HUES6 (cell line): ENCODE measurements at regions not wholly inside any gene's neighbourhood (a gene's known extent, or its start where the extent isn't known, plus 50 kb on each side); places are given as distances from the start of the nearest gene placed in this dataset.

Experiments used
- H3K27ac ChIP-seq: 2 replicates; pipeline ENCODE4 v1.7.0; 2013; ENCODE audit warnings: low read depth, mild to moderate bottlenecking, low read length, inconsistent platforms
- H3K27me3 ChIP-seq: 2 replicates; pipeline ENCODE4 v1.6.1; 2013; ENCODE audit warnings: low read length; ENCODE audit not compliant: control insufficient read depth, insufficient read depth
- H3K36me3 ChIP-seq: 2 replicates; pipeline ENCODE4 v1.6.1; 2013; ENCODE audit warnings: low read length; ENCODE audit not compliant: control insufficient read depth, insufficient read depth
- H3K4me1 ChIP-seq: 2 replicates; pipeline ENCODE4 v1.6.1; 2013; ENCODE audit warnings: low read length; ENCODE audit not compliant: control insufficient read depth, insufficient read depth
- H3K4me3 ChIP-seq: 2 replicates; pipeline ENCODE4 v1.5.1; 2013; ENCODE audit warnings: low read depth, low read length
- H3K9ac ChIP-seq: one replicate; pipeline ENCODE4 v1.6.1; 2013; ENCODE audit warnings: mild to moderate bottlenecking, low read length
- H3K9me3 ChIP-seq: 2 replicates; pipeline ENCODE4 v1.6.1; 2013; ENCODE audit warnings: low read depth, low read length; ENCODE audit not compliant: control insufficient read depth, insufficient read depth

DNA sequence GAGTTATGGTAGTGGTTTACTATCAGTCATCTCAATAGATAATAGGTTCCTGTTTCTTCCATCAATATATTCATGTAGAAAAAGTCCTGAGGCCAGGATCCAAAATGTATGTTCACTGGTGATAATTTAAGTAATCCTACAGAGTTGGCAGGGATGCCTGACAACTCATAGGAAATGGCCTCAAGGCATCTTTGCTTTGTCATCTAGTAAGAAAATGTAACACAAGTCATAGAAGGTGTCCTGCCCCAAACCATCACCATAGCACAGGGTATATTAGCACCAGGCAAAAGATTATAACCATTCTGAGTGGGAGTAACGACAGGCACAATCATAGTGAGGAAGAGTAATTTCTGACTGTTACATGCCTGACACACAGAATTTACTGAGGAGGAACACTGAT is 257.0 kb downstream of the TMEM167A start:
- H3K36me3 ChIP-seq = no peaks in the 10 kb centered on the region
- no peaks in the 10 kb centered on the region for H3K9me3 ChIP-seq
- no peaks in the 10 kb centered on the region for H3K27me3 ChIP-seq
- no peak overlapping the region for H3K4me3 ChIP-seq
- H3K4me1 ChIP-seq = peaks cover 16% of the 10 kb centered on the region; the same call in 1 of the 2 replicates
- H3K27ac ChIP-seq = no peak overlapping the region
- no peak overlapping the region for H3K9ac ChIP-seq

DNA sequence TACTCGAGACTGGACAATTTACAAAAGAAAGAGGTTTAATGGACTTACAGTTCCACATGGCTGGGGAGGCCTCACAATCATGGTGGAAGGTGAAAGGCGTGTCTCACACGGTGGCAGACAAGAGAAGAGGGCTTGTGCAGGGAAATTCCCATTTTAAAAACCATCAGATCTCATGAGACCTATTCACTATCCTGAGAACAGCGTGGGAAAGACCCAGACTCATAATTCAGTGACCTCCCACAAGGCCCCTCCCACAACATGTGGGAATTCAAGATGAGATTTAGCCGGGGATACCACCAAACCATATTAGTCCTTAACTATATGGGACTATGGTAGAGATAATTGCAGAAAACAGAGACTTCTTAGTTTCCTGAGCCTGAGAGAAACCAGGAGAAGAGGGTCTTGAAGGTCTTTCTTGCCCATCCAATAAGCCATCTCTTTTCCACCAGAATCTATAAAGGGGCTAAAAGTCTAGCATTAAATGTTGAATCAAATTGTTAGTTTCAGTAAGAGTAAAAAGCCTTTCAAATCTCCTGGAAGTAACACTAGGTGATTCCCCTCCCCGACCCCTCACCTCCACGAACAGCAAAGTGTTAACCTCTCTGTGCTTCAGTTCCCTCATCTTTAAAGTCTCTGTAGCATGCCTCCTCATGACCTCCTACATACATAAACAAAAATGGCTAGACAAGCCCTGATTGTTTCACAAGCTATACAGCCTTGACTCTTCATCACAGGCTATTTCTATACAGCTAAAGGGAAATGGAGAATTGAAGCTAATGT is 259.1 kb downstream of the TMEM167A start:
- H3K27me3 ChIP-seq = no peaks in the 10 kb centered on the region
- H3K4me1 ChIP-seq = peaks cover 18% of the 10 kb centered on the region; the same call in 1 of the 2 replicates

DNA sequence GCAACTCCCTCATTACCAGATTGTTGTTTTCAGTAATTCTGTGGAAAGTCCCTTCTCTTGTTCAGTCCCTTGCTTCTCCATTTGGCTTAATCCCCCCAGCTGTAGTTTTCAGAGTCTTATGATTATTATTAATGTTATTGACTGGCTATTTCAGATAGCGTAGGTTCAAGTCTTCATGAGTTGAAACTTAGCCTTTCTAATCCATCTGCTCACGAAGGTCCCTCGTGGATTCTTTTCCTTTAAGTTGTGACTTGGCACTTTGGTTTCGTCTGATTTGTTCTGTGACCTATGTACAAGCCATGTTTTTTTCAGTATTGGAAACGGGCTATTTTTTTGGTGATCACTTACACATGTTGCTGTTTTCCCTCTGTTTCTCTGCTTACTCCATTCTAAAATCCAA is 260.3 kb downstream of the TMEM167A start:
- H3K27me3 ChIP-seq = no peaks in the 10 kb centered on the region
- H3K4me3 ChIP-seq = no peak overlapping the region
- peaks cover 13% of the 10 kb centered on the region; the same call in 1 of the 2 replicates for H3K4me1 ChIP-seq
- H3K36me3 ChIP-seq = no peaks in the 10 kb centered on the region
- no peak overlapping the region for H3K27ac ChIP-seq
- no peaks in the 10 kb centered on the region for H3K9me3 ChIP-seq
- H3K9ac ChIP-seq = no peak overlapping the region

More for the DNA sequence above, 259.1 kb downstream of the TMEM167A start:
- H3K27ac ChIP-seq = no peak overlapping the region
- H3K9me3 ChIP-seq = no peaks in the 10 kb centered on the region
- no peak overlapping the region for H3K4me3 ChIP-seq
- H3K9ac ChIP-seq = no peak overlapping the region
- no peaks in the 10 kb centered on the region for H3K36me3 ChIP-seq

DNA sequence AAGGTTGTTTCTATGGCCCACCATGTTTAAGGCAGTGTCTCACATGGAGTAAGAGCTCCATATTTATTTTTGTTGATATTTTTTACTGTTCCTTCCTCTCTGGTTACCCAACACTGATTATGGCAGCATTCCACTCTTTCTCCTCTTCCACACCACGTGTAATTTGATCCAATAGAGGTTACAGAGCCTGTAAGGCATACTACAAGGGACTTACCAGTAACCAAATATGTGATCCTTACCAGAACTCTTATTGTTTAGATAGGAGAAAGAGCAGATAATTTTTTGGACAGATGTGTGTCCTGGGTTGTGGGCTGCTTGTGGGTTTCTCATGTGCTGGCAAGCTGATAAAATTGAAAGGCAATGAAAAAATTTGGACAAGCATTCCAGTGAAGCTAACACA is 261.3 kb downstream of the TMEM167A start:
- H3K27ac ChIP-seq = no peak overlapping the region
- H3K36me3 ChIP-seq = no peaks in the 10 kb centered on the region
- peaks cover 4% of the 10 kb centered on the region; the same call in 1 of the 2 replicates for H3K4me1 ChIP-seq
- H3K4me3 ChIP-seq = no peak overlapping the region
- H3K9me3 ChIP-seq = no peaks in the 10 kb centered on the region
- H3K27me3 ChIP-seq = no peaks in the 10 kb centered on the region
- no peak overlapping the region for H3K9ac ChIP-seq

DNA sequence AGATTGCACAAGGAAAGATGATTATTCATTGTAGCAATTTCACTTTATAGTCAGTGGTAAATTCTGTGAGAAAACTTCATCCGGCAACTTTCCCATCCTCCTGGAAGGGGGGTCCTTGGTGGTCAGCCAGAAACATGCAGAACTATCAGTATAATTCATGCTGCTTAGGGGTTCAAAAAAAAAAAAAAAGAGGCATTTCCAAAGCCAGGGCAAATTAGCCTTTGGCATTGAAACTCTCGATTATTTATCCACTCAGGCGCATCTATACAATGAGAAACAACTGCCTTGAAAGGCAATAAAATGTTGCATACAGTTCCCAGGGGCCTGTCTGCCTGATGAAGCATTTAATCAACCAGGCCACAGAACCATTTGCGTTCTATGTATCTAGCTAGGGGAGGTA is 263.3 kb downstream of the TMEM167A start:
- H3K27ac ChIP-seq = no peak overlapping the region
- no peaks in the 10 kb centered on the region for H3K36me3 ChIP-seq
- no peak overlapping the region for H3K4me3 ChIP-seq
- no peak overlapping the region for H3K9ac ChIP-seq
- H3K27me3 ChIP-seq = no peaks in the 10 kb centered on the region
- no peaks in the 10 kb centered on the region for H3K9me3 ChIP-seq
- H3K4me1 ChIP-seq = peaks cover 4% of the 10 kb centered on the region; the same call in 1 of the 2 replicates

DNA sequence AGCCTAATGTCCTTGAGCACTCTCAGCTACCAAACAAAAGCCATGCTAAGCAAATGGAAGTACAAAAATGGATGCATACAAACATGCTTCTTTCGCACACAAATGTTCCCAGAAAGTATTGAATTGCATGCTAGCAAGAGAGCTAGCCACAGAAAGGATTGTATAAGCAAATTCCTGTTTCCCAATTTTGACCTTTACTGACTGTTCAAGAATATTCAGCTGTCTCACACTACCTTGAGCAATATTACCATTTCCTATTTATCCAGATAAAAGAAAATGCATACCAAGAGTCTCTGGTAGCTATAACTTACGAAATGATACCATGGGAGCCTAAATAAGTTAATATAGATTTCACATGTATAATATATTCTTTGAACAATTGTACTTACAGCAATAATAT is 264.6 kb downstream of the TMEM167A start:
- Histone ChIP-seq H3K36me3 (no peaks in the 10 kb centered on the region), H3K27ac (no peak overlapping the region), H3K9me3 (no peaks in the 10 kb centered on the region), H3K4me3 (no peak overlapping the region), H3K9ac (no peak overlapping the region), H3K4me1 (peaks cover 4% of the 10 kb centered on the region; the same call in 1 of the 2 replicates), H3K27me3 (no peaks in the 10 kb centered on the region)

DNA sequence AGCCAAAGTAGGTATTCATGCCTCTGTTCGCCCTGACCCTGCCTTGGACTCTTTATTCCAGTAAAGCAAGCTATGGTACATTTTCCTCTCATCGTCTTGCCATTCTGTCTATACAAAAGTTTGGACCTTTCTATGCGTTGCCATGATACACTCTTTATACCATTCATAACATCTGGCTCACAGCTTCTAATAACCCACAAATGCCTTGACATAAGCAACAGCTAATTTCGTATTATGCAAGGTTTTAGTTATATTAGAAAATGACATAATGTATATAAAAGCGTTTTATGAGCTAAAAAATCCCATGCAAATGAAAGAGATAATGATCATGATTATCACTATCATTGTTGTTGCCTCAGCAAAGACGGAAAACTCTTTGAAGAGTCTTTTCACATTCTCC is 265.7 kb downstream of the TMEM167A start:
- H3K27ac ChIP-seq = no peak overlapping the region
- H3K36me3 ChIP-seq = no peaks in the 10 kb centered on the region
- no peak overlapping the region for H3K9ac ChIP-seq
- no peaks in the 10 kb centered on the region for H3K9me3 ChIP-seq
- H3K27me3 ChIP-seq = no peaks in the 10 kb centered on the region
- peaks cover 4% of the 10 kb centered on the region; the same call in 1 of the 2 replicates for H3K4me1 ChIP-seq
- no peak overlapping the region for H3K4me3 ChIP-seq

DNA sequence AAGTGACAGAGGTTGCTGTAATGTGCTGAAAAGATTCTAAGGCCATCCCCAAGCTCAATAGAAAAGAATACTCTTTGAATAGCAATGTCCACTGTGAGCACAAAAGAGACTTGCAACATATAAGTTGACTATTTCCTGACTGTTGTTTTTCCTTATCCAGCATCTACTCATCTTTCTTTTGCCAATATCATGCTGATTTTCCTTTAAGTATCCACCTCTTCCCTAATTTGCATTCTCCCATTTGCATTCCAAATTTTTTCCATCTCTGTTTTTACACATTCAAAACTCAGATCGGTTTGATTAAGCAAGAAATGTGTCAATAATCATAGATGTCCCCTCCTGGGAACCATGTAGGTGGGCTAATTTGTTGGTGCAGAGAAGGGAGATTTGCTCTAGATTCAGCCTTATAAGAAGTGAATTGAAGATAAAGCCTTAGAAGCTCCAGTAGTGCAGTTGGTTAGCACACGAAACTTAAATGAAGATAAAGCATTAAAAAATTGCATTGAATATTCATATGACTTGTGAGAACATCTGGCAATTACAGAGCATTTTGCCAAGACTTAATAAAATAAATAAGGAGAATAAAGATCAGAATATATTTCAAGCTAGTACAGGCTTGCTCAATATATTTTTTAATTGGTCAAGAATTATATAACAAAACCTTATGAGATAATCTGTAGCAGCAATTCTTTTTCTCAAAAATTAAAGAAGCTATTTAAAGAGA is 267.6 kb downstream of the TMEM167A start:
- Histone ChIP-seq H3K27me3 (no peaks in the 10 kb centered on the region), H3K36me3 (no peaks in the 10 kb centered on the region), H3K27ac (no peak overlapping the region), H3K4me1 (peaks cover 4% of the 10 kb centered on the region; the same call in 1 of the 2 replicates), H3K9ac (no peak overlapping the region), H3K9me3 (no peaks in the 10 kb centered on the region), H3K4me3 (no peak overlapping the region)

DNA sequence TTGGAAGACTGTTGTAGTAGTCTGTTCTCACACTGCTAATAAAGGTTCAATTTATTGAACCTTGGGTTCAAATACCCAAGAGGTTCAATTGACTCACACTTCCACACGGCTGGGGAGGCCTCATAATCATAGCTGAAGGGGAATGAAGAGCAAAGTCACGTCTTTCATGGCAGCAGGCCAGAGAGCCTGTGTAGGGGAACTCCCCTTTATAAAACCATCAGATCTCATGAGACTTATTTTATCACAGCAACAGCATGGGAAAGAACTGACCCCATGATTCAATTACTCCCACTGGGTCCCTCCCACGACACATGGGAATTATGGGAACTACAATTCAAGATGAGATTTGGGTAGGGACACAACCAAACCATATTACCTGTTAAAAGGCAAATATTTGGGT is 268.2 kb downstream of the TMEM167A start:
- Histone ChIP-seq H3K36me3 (no peaks in the 10 kb centered on the region), H3K4me1 (peaks cover 6% of the 10 kb centered on the region; the same call in 1 of the 2 replicates), H3K27ac (no peak overlapping the region), H3K9me3 (no peaks in the 10 kb centered on the region), H3K9ac (no peak overlapping the region), H3K4me3 (no peak overlapping the region), H3K27me3 (no peaks in the 10 kb centered on the region)

DNA sequence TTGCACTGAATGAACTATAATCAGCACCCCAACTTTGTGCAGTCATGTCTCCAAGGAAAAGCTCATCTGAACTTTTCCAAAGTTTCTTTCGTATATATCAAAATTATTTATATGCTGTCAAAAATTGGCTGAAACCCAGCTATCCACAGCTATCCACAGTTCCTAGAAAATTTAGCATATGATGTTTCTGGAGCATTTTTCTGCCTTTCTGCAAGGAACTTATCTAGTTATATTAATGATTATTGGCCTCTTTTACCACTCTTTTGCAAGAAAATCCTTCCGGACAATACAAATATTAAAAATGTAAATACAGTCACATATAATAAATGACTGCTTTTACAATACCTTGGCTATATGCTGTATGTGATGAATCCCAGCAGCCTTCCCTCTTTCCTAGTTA is 270.2 kb downstream of the TMEM167A start:
- H3K4me1 ChIP-seq = peaks cover 3% of the 10 kb centered on the region; the same call in 1 of the 2 replicates

DNA sequence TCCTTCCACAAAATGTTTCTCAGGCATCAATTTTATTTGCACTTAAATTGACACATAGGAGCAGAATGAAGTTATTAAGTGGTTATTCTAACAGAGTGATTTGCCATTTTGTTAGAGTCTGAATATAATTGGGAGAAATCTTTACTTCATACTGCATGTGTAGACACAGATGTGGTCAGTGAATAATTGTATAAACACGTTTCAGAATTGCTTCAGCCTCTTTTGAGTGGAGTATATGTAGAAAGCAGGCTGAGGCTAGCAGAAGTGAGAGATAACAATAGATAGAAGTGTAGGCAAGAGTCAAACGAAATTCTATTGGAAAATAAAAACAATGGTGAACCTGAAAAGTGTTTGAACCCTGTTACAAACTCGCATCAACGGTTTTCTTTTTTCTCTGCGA is 270.7 kb downstream of the TMEM167A start:
- Histone ChIP-seq H3K4me1 (peaks cover 3% of the 10 kb centered on the region; the same call in 1 of the 2 replicates), H3K4me3 (no peak overlapping the region), H3K27me3 (no peaks in the 10 kb centered on the region), H3K36me3 (no peaks in the 10 kb centered on the region), H3K9me3 (no peaks in the 10 kb centered on the region), H3K9ac (no peak overlapping the region), H3K27ac (no peak overlapping the region)

More for the DNA sequence above, 270.2 kb downstream of the TMEM167A start:
- Histone ChIP-seq H3K9me3 (no peaks in the 10 kb centered on the region), H3K27me3 (no peaks in the 10 kb centered on the region), H3K36me3 (no peaks in the 10 kb centered on the region), H3K9ac (no peak overlapping the region), H3K27ac (no peak overlapping the region), H3K4me3 (no peak overlapping the region)
